Activated T-cell treated with anti-CD3 and anti-CD28 coated beads for 48 hours (primary cell): ENCODE measurements at regions not wholly inside any gene's neighbourhood (a gene's known extent, or its start where the extent isn't known, plus 50 kb on each side); places are given as distances from the start of the nearest gene placed in this dataset.

ENCODE experiments used
- DNase-seq: peaks from one replicate; pipeline ENCODE4 v3.0.0-alpha.2; 2020; ENCODE audit warnings: low read depth

DNA sequence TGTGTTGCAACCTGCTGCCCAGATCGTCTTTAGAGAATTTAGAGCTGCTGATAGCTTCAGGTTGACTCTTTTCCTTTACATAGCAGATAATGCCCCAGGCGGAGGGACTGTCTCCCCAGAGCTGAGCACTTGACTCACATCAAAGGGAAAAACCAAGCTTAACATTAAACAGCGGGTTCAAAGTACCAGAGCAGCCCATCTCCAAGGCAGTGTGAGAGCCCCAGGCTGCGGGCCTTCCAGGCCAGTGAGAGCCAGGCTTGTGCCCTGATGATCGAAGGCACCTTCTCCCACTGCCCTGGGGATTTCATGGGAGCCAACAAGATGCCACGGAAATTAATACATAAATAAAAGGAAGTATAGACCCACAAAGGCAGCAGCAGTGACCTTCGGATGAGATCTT lies 275.6 kb downstream of the XXYLT1 start:
- no peak for DNase-seq

GRCh38 chr3:194995922-194996321 lies 275.0 kb downstream of the XXYLT1 start:
- DNase-seq = no peak

DNA sequence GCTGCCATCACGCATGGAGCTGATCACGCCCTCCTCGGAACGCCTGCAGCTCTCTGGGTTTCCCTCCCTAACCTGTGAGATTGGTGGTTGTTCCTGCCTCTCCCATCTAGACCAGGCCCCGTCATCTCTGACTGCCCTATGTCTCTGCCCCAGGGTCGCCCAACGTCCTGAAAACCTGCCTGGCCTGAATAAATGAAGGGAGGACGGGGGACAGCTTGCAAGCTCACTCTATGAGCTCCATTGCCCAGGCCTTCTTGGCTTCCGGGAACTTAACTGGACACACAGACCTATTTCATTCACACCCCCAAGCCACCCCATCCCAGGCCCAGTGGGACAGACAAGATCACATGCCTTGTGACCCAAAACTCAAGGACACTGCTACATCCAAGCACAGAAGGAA lies 274.2 kb downstream of the XXYLT1 start:
- DNase-seq = no peak

DNA sequence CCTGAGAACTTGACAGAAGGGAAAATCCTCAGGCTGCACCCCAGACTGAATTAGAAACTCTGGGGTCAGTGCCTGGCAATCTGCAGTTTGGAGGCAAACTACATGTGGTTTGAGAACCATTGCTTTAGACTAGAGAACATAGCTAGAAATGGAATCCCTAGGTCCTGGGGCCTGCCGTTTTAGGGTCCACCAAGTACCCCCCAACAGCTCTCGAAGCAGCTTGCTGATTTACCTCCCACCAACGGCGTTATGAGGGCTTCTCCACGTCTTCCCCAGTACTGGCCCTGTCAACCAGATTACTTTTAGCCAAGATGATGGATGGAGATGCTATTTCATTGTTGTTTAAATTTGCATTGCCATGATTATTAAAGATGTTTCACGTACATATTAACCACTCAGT lies 272.5 kb downstream of the XXYLT1 start:
- DNase-seq = no peak

DNA sequence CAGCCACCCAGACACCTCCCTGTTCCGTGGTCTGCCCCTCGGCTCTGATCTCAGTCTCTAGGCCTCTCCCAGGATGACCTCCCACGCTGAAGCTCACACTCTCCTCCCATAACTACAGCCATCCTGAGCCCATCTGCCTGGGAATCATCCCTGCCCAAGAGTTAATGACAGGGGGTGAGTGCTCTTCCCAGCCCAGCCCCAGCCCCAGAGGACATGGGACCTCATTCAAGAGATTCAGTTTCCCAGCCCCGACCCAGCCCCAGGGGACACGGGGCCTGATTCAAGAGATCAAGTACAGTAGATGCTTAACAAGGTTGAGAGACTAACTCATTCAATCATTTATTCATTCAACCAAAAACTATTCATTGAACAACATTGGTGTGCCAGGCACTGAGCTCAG lies 272.0 kb downstream of the XXYLT1 start:
- no peak for DNase-seq

DNA sequence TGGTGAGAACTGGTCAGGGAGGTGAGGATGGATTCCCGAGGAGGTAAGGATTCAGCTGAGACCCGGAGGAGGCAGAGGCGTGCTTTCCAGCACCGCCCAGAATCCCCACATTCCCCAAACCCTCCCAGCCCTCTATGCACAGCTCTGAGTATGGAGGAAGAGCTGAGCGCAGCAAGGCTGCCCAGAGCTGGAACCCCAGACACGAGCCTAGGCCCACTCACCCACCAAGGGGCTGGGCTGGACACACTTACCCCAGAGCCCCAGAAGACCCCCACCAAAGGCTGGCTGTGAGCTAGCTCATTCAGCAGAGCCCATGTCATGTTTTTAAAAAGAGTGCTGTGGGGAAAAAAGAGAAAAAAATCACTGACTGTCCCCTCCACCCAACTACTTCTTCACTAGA lies 271.5 kb downstream of the XXYLT1 start:
- no peak for DNase-seq

DNA sequence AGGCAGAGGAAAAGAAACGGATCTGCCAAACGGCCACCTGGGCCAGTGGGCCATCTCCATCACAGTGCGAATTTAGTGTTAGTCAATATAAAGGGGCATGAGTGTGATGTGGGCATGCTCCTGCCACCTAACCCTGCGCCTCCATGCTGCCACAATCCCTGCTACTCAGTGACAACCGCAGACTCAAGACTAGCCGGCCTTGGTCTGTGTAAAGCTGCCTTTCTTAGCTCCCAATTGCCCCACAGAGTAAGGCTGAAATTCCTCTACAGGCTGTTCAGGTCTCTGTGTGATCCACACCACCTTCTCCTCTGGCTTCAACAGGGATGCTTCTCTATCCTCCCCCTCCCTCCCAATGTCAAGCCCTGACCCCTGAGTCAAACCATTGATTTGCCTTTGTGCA lies 269.7 kb downstream of the XXYLT1 start:
- DNase-seq = no peak

- DNase-seq = no peak
Measured at GRCh38 chr3:195001961-195002861, 268.7 kb downstream of the XXYLT1 start.

DNA sequence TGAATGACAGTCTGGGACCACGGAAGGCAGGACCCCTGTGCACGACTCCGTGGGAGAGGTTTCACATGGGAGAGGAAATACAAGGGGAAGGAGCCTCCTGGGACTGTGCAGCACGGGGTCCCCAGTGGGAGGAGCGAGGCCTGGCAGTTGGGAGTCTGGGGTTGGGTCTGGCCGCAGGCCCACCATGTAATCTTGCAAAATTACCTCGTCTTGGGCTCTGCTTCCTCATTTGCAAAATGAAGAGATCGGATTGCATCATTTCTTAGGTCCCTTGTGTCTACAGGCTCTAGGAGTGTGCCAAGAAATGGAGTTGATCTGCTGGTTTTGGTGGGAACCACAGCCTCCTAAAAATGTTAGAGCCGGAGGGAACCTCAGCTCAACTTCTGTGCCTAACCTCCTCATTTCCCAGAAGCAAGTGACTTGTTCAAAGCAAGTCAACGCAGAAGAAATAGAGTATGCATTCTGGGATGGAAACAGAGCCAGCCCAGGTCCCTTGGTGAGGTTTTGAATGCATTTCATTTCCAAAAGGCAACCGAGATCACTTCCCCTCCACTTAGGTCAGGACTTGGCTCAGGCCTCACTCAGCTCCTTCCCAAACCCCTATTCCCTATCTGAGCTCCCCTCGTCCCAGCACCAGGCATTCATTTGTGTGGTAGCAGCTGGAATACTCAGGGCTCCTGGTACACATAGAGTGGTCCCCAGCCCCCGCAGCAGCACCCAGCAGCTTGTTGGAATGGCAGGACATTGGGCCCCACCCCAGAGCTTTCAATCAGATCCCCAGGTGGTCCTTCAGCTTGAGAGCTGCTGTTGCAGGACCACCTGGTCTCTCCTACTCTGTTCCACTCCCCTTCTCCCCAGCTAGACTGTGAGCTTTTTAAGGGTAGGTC lies 267.7 kb downstream of the XXYLT1 start:
- no peak for DNase-seq

GRCh38 chr3:195003893-195004289 lies 267.1 kb downstream of the XXYLT1 start:
- no peak for DNase-seq

DNA sequence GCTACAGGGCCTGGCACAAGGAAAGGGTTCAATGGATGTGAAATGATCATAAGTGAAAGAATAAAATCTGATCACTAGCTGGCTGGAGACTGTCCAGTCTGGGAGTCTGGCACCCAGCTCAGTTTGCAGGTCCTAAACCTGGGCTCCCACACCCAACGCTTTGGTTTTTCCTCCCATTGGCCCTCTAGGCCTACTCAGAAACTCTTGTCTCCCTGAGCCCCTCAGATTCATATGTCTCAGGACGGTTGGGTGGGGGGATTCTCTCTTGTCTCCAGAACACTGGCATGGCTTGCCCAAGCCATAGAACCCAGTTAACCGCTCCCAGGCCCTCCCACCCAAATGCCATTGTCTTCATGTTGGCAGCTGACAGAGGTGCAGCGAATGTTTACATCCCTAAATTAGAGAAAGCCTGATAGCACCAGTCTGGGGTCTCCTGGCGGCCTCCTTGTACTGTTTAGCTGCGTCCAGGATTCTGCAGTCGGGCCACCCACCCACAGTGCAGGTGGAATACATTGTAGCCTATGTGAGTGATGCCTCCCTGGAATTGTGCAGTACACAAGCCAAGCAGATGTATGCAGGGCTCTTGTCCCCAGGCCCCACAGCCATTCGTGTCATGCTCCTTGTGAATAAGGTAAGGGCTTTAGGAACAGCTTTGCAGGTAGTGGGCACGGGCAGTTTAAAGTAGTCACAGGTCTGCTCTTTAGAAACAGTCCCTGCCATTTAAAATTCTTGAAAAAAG lies 266.3 kb downstream of the XXYLT1 start:
- no peak for DNase-seq

DNA sequence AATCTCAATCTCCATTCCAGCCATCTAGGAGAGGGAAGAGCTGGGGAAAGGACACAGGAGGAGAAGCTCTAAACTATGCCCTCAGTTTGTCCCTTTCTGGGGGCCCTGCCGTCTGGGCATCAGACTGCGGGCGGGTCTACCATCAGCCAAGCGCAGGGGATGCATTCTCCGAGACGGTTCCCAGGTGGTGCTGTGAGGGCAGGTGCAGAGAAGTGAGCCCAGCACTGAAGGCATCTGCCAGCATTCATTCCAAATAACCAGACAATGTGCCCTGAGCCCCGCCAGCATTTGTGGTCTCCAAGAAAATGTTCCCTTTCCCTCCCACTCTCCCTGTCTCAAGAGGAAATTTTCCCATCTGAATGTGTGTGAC lies 265.7 kb downstream of the XXYLT1 start:
- no peak for DNase-seq

DNA sequence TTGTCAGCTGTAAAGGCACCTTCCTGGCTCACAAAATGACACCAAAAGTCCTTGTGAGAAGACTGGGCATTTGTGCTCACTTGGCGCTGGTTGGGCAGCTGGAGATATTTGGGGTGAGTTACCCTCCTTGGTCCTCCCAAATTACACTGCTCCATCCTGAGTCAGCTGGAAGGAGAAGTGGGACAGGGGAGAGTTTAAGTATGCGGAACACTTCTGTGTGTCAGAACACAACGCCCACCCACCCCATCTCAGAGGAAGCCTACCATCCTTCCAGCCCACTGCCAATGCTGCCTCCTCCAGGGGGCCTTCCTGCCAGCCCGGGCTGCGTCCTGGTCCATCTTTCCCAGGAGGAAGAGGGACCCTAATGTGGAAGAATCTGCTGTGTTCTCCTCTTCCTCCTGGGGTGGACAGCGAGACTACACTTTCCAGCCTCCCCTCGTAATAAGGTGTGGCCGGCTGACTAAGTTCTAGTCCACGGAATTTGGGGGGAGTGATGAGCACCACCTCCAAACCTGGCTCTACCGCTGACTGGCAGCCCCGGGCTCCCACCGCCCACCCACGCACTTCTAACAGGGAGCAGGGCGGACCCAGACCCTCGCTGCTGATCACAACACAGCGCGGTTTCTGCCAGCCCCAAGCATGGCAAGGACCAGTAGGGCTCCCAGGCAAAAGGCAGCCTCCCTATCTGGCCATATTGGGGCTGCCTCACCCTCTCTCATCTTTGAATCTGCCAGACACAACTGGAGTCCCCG lies 265.0 kb downstream of the XXYLT1 start:
- no peak for DNase-seq

GRCh38 chr3:195007151-195007550 lies 263.8 kb downstream of the XXYLT1 start:
- DNase-seq = no peak

- DNase-seq = no peak
Measured at GRCh38 chr3:195007766-195008165, 263.2 kb downstream of the XXYLT1 start.

- DNase-seq = no peak
Measured at GRCh38 chr3:195008816-195009215, 262.1 kb downstream of the XXYLT1 start.

GRCh38 chr3:195009616-195010015 lies 261.3 kb downstream of the XXYLT1 start:
- no peak for DNase-seq

- DNase-seq = no peak
Measured at GRCh38 chr3:195010551-195011100, 260.3 kb downstream of the XXYLT1 start.

DNA sequence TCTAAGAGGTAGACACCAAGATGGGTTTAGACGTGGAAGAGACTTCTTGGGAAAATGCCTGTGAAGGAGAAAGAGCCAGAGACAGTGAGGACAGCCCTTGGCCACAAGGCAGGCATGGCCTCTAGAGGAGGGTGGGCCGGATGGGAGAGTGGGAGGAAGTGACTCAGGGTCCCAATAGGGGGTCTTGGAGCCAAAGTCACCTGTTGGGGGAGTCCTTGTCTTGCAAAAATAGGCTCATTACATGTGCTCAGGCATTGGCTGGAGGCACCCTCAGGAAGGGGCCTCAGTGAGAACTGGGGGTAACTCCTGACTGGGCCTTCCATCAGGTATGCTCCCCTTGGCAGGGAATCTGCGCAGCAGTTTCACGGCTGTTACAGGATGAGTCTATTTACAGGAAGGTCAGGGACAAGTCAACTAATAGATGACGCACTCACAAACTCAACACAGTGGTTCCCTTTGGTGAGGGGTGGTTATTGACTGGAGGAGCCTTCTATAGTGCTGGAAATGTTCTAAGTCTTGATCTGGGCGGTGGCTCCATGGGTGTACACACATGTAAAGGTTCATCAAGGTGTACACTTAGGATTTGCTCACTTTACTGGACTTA lies 259.6 kb downstream of the XXYLT1 start:
- DNase-seq = no peak

GRCh38 chr3:195012100-195012499 lies 258.9 kb downstream of the XXYLT1 start:
- no peak for DNase-seq

GRCh38 chr3:195012571-195012970 lies 258.4 kb downstream of the XXYLT1 start:
- no peak for DNase-seq
